H1 (cell line): ENCODE measurements at regions not wholly inside any gene's neighbourhood (a gene's known extent, or its start where the extent isn't known, plus 50 kb on each side); places are given as distances from the start of the nearest gene placed in this dataset.

Experiments
- EZH2 ChIP-seq: fragments of 200-600 bp; sonication (generic); IDR thresholded peaks from 2 replicates; pipeline ENCODE4 v1.7.1; 2012; ENCODE audit warnings: low read depth, mild to moderate bottlenecking, moderate library complexity, low read length, inconsistent platforms; ENCODE audit not compliant: severe bottlenecking
- PHF8 ChIP-seq: fragments of 200-600 bp; sonication (generic); conservative IDR thresholded peaks from 2 replicates; pipeline ENCODE4 v1.7.1; 2012; ENCODE audit warnings: low read depth, mild to moderate bottlenecking, inconsistent platforms, low read length, moderate library complexity
- RFX5 ChIP-seq: IDR thresholded peaks from 2 replicates; pipeline ENCODE4 v1.6.1; 2011; ENCODE audit warnings: low read depth, low read length, improper control_type of control experiment, borderline replicate concordance
- TAF7 ChIP-seq: optimal IDR thresholded peaks from 2 replicates; pipeline ENCODE3; 2011; ENCODE audit warnings: low read depth, mild to moderate bottlenecking, inconsistent platforms, low read length, moderate library complexity, borderline replicate concordance

DNA sequence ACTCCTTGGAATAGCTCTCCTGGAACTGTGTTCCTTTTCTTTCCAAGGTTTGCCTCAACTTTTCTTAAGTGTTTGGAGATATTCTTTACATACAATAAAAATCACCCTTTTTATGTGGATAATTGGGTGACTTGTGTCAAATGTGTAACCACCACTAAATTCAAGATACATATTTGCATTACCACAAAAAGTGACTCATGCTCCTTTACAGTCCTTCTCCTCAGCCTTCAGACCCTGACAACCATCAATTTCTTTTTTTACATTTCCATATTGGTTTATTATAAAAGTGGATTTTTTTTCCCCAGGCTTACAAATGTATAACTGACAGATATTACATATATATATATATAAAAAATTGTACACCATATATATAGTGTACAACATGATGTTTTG lies 372.0 kb upstream of the KCNN2 start (continued):
- TF ChIP-seq TAF7: no peak
- no peak for TF ChIP-seq RFX5
- no peak for TF ChIP-seq EZH2
- no peak for TF ChIP-seq PHF8
